K562 (cell line): ENCODE measurements at regions not wholly inside any gene's neighbourhood (a gene's known extent, or its start where the extent isn't known, plus 50 kb on each side); places are given as distances from the start of the nearest gene placed in this dataset.

Source experiments
- BCOR ChIP-seq: fragments of 450-650 bp; IDR thresholded peaks from 2 replicates; pipeline ENCODE4 v1.6.1; 2016
- FOSL1 ChIP-seq: fragments of 200-800 bp; sonication (Bioruptor generic); conservative IDR thresholded peaks from 2 replicates; pipeline ENCODE4 v1.6.1; 2016; ENCODE audit warnings: missing genetic modification characterization, missing compliant biosample characterization
- NBN ChIP-seq: fragments of 450-650 bp; IDR thresholded peaks from 2 replicates; pipeline ENCODE4 v1.6.1; 2016; ENCODE audit warnings: low read depth, mild to moderate bottlenecking
- RAD21 ChIP-seq, 2 experiments: fragments of 250-450 bp in 1 of 2; fragments of 450-650 bp in 1 of 2; sonication (Bioruptor Pico) in 1 of 2; formaldehyde crosslinking in 1 of 2; IDR thresholded peaks in 1 of 2; conservative IDR thresholded peaks in 1 of 2; 2 replicates each; pipeline versions ENCODE4 v1.4.0 to v1.8.0; 2020 to 2022; ENCODE audit warnings: mild to moderate bottlenecking in 2 of 2, moderate library complexity in 1 of 2
- SMAD4 ChIP-seq: fragments of 250-450 bp; sonication (Bioruptor Pico); conservative IDR thresholded peaks from 2 replicates; pipeline ENCODE4 v1.8.0; 2021; ENCODE audit warnings: inconsistent platforms, mild to moderate bottlenecking, moderate library complexity
- YY1 ChIP-seq, 3 experiments: IDR thresholded peaks; 2 replicates each; pipeline ENCODE4 v1.6.1; 2011; ENCODE audit warnings: low read length in 2 of 3, mild to moderate bottlenecking in 2 of 3, moderate library complexity in 2 of 3, borderline replicate concordance in 1 of 3, control low read depth in 1 of 3, low read depth in 1 of 3; ENCODE audit not compliant: insufficient read depth in 3 of 3, insufficient replicate concordance in 2 of 3, control insufficient read depth in 1 of 3, insufficient read length in 1 of 3; ENCODE audit errors: extremely low read depth in 1 of 3
- TF ChIP-seq, protein P1 (sequence below), 2 experiments: fragments of 450-650 bp; IDR thresholded peaks; 2 replicates each; pipeline ENCODE4 v1.6.1; 2018; ENCODE audit warnings: mild to moderate bottlenecking in 2 of 2, low read depth in 1 of 2; ENCODE audit not compliant: partially characterized antibody in 2 of 2

DNA sequence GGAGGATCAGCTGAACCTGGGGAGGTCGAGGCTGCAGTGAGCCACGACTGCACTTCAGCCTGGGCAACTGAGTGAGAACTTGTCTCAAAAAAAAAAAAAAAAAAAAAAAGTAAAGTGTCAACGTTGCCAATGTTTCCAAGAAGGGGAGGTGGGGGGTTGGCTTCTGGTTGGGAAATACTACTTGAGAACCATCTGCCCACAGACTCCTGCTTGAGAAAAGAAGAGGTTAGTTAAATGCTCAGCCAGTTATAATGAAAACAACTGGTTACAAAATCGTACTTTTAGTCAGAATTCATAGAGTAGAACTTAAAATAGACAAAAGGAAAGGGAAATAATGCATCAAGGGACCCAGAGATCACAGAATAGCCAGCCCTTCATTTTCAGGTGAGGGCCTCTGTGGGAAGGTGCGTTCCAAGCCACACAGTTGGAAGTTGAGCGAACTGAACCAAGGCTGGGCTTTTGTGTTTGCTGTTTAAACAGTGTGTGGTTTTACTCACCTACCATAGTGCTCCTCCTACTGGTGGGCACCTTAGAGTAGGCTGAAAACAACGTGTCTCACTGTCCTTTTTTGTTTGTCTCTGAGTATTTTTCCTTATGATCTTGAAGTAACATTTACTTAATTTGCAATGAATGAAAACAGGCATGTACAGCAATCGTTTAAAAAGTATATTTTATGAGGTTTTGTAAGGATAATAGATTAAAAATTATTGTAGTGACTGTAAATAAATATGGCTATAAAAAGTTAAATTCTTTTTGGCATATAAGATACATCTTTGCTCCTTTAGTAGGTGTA is 200.7 kb downstream of the BCAS1 start (continued):
- TF ChIP-seq, protein P1, sequence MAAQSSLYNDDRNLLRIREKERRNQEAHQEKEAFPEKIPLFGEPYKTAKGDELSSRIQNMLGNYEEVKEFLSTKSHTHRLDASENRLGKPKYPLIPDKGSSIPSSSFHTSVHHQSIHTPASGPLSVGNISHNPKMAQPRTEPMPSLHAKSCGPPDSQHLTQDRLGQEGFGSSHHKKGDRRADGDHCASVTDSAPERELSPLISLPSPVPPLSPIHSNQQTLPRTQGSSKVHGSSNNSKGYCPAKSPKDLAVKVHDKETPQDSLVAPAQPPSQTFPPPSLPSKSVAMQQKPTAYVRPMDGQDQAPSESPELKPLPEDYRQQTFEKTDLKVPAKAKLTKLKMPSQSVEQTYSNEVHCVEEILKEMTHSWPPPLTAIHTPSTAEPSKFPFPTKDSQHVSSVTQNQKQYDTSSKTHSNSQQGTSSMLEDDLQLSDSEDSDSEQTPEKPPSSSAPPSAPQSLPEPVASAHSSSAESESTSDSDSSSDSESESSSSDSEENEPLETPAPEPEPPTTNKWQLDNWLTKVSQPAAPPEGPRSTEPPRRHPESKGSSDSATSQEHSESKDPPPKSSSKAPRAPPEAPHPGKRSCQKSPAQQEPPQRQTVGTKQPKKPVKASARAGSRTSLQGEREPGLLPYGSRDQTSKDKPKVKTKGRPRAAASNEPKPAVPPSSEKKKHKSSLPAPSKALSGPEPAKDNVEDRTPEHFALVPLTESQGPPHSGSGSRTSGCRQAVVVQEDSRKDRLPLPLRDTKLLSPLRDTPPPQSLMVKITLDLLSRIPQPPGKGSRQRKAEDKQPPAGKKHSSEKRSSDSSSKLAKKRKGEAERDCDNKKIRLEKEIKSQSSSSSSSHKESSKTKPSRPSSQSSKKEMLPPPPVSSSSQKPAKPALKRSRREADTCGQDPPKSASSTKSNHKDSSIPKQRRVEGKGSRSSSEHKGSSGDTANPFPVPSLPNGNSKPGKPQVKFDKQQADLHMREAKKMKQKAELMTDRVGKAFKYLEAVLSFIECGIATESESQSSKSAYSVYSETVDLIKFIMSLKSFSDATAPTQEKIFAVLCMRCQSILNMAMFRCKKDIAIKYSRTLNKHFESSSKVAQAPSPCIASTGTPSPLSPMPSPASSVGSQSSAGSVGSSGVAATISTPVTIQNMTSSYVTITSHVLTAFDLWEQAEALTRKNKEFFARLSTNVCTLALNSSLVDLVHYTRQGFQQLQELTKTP (IDR thresholded peaks at IDR 0.05; ENCODE audit: low read depth in 1 of 2, partially characterized antibody in 2 of 2), result peak; percentile 32 to 64
- TF ChIP-seq RAD21 (CRISPR knock-in tag; conservative IDR thresholded peaks at IDR 0.05 in 1 of 2, IDR thresholded peaks at IDR 0.05 in 1 of 2), result peak; percentile 88 to 90
- TF ChIP-seq NBN, result peak; percentile 69; the same call in 1 of the 2 replicates
- peak; percentile 15; the same call in 1 of the 2 replicates for TF ChIP-seq BCOR
- TF ChIP-seq FOSL1 (tag), result 0 out of 2 replicates have a peak, but pooled peaks have one; percentile 19
- TF ChIP-seq SMAD4 (CRISPR knock-in tag), result 0 out of 2 replicates have a peak, but pooled peaks have one; percentile 13
- no peak for TF ChIP-seq YY1 (IDR thresholded peaks at IDR 0.05; ENCODE audit: borderline replicate concordance in 1 of 3, control insufficient read depth in 1 of 3, extremely low read depth in 1 of 3, insufficient read depth in 3 of 3, insufficient read length in 1 of 3, insufficient replicate concordance in 2 of 3, low read depth in 1 of 3, low read length in 2 of 3)
